Mucosa of stomach (tissue), 1 donor: ENCODE measurements at regions not wholly inside any gene's neighbourhood (a gene's known extent, or its start where the extent isn't known, plus 50 kb on each side); places are given as distances from the start of the nearest gene placed in this dataset.

ENCODE experiments used
- H3K27me3 ChIP-seq: one replicate; pipeline ENCODE4 v1.7.0; 2013; ENCODE audit warnings: mild to moderate bottlenecking, low read length; ENCODE audit not compliant: control insufficient read depth, insufficient read depth
- H3K36me3 ChIP-seq: one replicate; pipeline ENCODE4 v1.7.0; 2013; ENCODE audit warnings: low read length; ENCODE audit not compliant: control insufficient read depth, insufficient read depth
- H3K4me1 ChIP-seq: one replicate; pipeline ENCODE4 v1.7.0; 2013; ENCODE audit warnings: mild to moderate bottlenecking, low read length; ENCODE audit not compliant: control insufficient read depth, insufficient read depth
- H3K4me3 ChIP-seq: one replicate; pipeline ENCODE4 v1.7.0; 2013; ENCODE audit warnings: low read length
- H3K9ac ChIP-seq: one replicate; pipeline ENCODE4 v1.7.0; 2013; ENCODE audit warnings: mild to moderate bottlenecking, low read length, moderate library complexity
- H3K9me3 ChIP-seq: one replicate; pipeline ENCODE4 v1.7.0; 2013; ENCODE audit warnings: mild to moderate bottlenecking, low read length, moderate library complexity; ENCODE audit not compliant: control insufficient read depth
- donor health status: Pancreatic carcinoma.

DNA sequence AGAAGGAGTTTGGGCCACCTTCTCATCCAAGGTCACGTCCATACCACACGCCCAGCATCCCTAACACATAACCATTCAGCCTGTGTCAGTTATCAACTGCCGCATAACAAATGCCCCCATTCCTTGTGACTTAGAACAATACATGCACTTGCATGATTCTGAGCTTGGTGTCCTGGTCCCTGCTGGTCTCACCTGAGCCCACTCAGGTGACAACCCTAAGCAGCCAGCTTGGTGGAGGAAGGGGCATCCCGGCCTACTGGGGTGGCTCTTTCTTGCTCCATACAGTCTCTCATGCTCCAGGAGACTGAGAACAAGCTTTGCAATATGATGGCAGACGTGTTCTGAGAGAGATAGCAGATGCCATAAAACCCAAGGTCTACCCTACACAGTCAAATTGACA lies 1276.9 kb downstream of the TBC1D22A start:
- H3K4me1 ChIP-seq: no peaks in the 10 kb centered on the region
- H3K36me3 ChIP-seq: no peaks in the 10 kb centered on the region
- H3K27me3 ChIP-seq: no peaks in the 10 kb centered on the region
- no peak overlapping the region for H3K4me3 ChIP-seq
- no peaks in the 10 kb centered on the region for H3K9me3 ChIP-seq
- no peak overlapping the region for H3K9ac ChIP-seq

DNA sequence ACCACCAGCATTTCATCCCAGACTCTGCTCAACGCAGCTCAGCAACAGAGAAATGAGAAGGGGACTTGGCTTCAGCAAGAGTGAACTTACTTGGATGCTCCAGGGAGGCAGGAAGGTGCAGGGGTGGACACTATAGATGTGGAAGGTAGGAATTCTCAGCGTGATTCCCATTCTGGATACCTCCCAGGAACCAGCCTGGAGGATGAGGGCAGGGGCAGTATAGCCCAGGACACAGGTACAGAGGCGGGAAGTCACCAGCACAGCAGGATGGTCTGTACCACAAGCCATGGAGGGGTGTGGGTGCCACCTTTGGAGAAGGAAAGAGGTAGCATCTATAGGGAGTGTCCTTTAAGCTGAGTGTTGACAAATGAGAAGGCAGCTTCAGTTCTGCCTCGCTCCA lies 1275.2 kb downstream of the TBC1D22A start:
- H3K27me3 ChIP-seq: no peaks in the 10 kb centered on the region
- H3K4me1 ChIP-seq: no peaks in the 10 kb centered on the region
- no peak overlapping the region for H3K4me3 ChIP-seq
- H3K9me3 ChIP-seq: no peaks in the 10 kb centered on the region
- no peaks in the 10 kb centered on the region for H3K36me3 ChIP-seq
- H3K9ac ChIP-seq: no peak overlapping the region

DNA sequence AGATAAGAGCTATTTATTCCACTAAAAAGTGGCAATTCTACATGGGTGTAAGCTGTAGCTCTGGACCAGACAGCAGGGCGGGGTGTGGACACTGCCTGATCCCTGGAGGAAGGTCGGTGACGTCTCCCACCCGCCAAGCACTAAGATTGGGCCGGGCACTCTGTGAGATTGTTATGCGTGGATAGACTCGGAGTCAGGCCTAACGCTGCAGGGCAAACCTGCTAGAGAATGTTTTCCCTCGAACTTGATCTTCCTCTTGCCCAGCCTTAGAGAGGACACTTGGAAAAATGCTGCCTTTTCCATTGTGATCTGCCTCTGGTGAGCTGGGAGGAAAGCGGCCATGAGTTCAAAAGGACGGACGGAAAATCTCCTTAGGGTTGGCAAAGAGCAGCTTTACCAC lies 1273.4 kb downstream of the TBC1D22A start:
- Histone ChIP-seq H3K4me3 (no peak overlapping the region), H3K4me1 (no peaks in the 10 kb centered on the region), H3K9me3 (no peaks in the 10 kb centered on the region), H3K9ac (no peak overlapping the region), H3K36me3 (no peaks in the 10 kb centered on the region), H3K27me3 (no peaks in the 10 kb centered on the region)

DNA sequence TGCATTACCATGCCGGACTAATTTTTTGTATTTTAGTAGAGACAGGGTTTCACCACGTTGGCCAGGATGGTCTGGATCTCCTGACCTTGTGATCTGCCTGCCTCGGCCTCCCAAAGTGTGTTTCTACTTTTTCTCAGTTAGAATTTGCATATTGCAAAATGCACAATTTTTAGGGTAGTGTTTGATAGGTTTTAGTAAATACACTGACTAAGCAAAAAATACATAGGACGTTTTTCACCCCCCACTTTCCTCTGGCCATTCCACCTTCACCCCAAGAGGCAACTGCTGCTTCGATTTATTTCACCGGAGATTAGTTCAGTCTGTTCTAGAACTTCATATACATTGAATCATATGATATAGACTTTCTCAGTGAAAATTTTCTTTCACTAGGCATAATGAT lies 1269.1 kb downstream of the TBC1D22A start:
- Histone ChIP-seq H3K36me3 (no peaks in the 10 kb centered on the region), H3K4me3 (no peak overlapping the region), H3K9ac (no peak overlapping the region), H3K4me1 (no peaks in the 10 kb centered on the region), H3K27me3 (no peaks in the 10 kb centered on the region), H3K9me3 (no peaks in the 10 kb centered on the region)

DNA sequence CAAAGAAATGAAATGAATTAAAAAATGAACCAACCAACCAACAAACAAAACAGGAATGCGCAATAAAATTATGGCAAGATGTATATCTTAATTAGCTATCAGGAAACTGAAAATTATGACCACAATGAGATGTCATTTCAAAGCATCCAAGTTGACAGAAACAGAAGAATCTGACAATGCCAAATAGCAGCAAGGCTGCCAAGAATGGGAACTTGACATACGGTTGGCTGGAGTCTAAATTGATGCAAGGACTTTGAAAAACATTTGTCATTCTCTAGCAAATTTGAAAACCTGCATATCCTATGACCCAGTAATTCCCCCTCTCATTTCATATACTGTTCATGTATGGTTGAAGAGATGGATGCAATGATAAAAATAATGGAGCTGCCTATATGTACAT lies 1262.6 kb downstream of the TBC1D22A start:
- Histone ChIP-seq H3K36me3 (no peaks in the 10 kb centered on the region), H3K9ac (no peak overlapping the region), H3K4me3 (no peak overlapping the region), H3K9me3 (no peaks in the 10 kb centered on the region), H3K27me3 (no peaks in the 10 kb centered on the region), H3K4me1 (no peaks in the 10 kb centered on the region)

DNA sequence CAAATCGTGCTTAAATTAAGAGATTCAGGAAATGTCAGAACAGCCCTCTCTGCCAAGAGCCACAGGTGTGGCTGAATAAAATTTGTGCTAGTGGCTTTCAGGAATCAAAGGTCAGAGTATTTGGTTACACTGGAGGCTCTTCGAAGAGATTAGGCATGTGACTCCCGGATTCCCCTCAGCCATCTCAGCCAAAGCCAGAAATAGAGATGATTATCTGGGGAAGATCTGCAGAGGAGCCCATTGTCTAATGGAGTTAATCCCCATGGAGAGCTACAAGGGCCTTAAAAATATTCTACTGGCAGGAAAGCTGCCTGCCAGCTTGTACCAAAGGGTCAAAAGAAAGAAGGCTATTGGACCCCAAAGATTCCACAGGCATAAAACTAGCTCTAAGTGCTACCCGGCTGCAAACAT lies 1259.5 kb downstream of the TBC1D22A start:
- H3K4me3 ChIP-seq: no peak overlapping the region
- no peaks in the 10 kb centered on the region for H3K4me1 ChIP-seq
- H3K9ac ChIP-seq: no peak overlapping the region
- H3K27me3 ChIP-seq: peaks cover 1% of the 10 kb centered on the region
- H3K9me3 ChIP-seq: peaks cover 7% of the 10 kb centered on the region
- H3K36me3 ChIP-seq: no peaks in the 10 kb centered on the region

DNA sequence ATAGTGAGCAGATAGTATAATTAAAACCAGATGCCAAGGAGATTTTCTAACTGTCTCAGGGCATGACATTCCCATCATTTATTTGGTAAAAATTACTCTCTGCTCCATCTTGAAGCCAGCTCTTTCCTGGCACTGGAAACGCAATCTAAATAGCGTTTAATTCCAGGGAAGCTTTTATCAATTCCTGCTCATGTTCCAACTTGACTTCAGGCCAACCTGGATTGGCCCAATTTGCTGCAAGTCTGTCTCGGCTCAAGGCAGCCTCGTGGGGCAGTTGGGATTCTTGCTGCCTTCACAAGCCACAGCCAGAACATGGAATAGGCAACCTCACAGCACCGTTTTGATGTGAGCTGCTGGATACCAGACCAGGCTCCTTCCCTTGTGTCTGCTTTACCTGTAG lies 1255.9 kb downstream of the TBC1D22A start:
- Histone ChIP-seq H3K4me1 (no peaks in the 10 kb centered on the region), H3K36me3 (no peaks in the 10 kb centered on the region), H3K9ac (no peak overlapping the region), H3K9me3 (peaks cover 7% of the 10 kb centered on the region), H3K27me3 (peaks cover 4% of the 10 kb centered on the region), H3K4me3 (no peak overlapping the region)

DNA sequence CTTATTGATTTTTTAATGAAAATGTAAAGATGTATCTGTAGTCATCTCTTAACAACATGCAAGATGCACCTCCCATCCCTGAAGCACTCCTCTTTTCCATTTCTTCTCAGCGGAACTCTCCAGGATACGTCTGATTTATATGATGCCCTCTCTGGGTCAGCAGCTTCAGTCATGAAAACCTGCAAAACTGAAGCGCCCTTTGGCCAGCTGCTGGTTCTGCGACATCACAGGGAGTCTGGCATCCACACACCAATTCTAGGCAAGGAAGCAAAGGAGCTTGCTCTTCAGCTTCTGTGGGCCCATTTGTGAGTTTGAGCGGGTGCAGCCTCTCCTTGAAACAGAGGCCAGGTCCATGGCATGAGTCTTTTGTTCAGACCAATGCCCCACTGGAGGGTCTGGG lies 1253.3 kb downstream of the TBC1D22A start:
- Histone ChIP-seq H3K27me3 (peaks cover 4% of the 10 kb centered on the region), H3K9me3 (peaks cover 7% of the 10 kb centered on the region), H3K36me3 (no peaks in the 10 kb centered on the region), H3K4me1 (no peaks in the 10 kb centered on the region), H3K9ac (no peak overlapping the region), H3K4me3 (no peak overlapping the region)

DNA sequence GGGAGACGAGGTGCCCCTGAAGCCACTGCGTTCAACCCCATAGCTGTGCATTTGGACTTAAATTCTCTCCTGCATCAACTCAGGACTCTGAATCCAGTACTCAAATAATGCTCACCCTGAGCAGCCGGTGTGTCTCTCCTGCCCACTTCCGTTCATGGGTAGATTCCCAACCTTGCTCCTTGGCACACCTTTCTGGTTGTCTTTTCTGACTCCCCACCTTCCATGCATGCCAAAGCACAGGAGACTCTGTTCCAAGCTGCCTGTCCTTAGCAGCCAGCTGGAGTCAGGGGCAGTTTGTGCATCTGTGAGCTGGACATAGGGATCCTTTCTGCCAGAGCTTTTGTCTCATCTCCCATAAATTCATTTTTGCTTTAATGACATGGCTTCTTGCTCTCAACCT lies 1242.5 kb downstream of the TBC1D22A start:
- no peaks in the 10 kb centered on the region for H3K27me3 ChIP-seq
- no peaks in the 10 kb centered on the region for H3K9me3 ChIP-seq
- no peaks in the 10 kb centered on the region for H3K36me3 ChIP-seq
- no peak overlapping the region for H3K9ac ChIP-seq
- no peak overlapping the region for H3K4me3 ChIP-seq
- no peaks in the 10 kb centered on the region for H3K4me1 ChIP-seq

DNA sequence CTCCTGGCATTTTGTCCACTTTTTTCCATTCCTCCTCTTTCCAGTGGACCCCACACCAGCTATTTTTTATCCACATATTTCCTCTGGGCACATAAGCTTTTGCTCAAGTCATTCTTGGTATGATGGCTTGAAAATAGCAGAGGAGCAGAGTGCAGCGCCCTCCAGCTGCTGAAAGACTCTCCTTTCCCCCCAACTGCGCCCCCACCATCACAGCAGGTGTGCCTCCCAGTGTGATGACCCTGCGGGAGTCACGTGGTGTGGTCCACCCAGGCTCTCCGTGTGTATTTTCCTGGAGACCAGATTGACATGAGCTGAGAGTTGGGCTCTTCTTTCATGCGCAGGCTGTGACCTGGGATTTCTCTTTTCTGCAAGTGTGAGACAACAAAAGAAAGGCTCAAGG lies 1241.6 kb downstream of the TBC1D22A start:
- Histone ChIP-seq H3K9me3 (no peaks in the 10 kb centered on the region), H3K4me1 (no peaks in the 10 kb centered on the region), H3K9ac (no peak overlapping the region), H3K36me3 (no peaks in the 10 kb centered on the region), H3K27me3 (no peaks in the 10 kb centered on the region), H3K4me3 (no peak overlapping the region)

DNA sequence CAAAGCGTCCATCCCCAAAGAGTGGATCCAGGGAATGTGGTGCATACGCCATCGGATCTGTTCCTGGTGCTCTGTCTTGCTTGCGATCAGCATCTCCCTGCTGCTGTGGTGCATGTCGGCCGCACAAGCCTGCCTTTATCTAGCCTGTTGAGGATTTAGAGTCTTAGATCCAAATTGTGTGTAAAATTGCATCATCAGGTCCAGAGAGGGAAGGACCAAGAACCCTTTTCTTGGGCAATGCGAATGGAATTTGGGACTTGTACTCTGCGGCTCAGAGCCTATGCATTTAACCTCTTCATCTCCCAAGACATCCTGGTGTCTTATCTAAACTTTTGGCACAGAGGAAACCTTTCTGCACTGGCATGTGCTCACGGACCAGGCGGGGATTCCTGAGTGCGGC lies 1238.7 kb downstream of the TBC1D22A start:
- Histone ChIP-seq H3K36me3 (no peaks in the 10 kb centered on the region), H3K27me3 (no peaks in the 10 kb centered on the region), H3K9me3 (no peaks in the 10 kb centered on the region), H3K9ac (no peak overlapping the region), H3K4me3 (no peak overlapping the region), H3K4me1 (no peaks in the 10 kb centered on the region)

DNA sequence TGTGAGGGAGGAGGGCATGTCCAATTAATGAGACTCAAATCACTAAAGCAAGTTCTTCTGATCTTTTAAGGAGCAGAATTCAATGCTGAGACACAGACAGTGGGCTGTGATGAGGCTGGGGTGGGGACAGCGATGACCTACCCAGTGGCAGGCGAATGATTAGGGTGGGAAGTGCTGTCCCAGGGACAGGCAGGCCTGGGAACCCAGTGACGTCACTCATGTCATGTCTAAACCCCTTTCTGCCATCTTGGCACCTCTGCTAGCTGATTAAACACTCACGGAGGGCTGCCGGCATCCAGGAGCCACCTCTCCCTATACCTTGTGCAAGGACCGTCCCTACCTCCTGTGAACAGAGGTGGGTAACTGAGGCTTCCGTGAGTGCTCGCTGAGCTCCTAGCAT lies 1235.2 kb downstream of the TBC1D22A start:
- H3K9me3 ChIP-seq: no peaks in the 10 kb centered on the region
- H3K9ac ChIP-seq: no peak overlapping the region
- no peaks in the 10 kb centered on the region for H3K4me1 ChIP-seq
- no peaks in the 10 kb centered on the region for H3K27me3 ChIP-seq
- no peak overlapping the region for H3K4me3 ChIP-seq
- no peaks in the 10 kb centered on the region for H3K36me3 ChIP-seq

DNA sequence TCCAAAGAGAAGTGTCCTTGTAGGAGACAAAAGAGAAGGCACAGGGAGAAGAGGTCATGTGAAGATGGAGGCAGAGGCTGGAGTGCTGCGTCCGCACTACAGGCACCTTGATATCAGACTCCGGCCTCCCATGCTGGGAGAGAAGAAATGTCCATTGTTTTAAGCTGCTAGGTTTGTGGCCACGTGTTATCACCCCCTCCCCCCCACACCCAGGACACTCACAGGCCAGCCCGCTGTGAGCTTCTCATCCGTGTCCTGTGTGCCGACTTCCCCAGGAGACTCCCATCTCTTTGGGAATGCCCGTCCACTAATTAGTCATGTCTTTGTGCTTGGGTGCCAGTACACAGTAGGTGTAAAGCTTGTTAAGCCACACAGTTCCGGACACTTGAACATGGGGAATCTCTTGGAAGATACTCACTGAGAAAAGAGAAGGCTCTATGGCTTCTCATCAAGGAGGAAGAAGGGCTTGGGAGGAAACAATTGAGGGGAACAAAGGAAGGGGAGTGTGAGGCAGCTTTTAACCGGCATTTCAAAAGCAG lies 1234.7 kb downstream of the TBC1D22A start:
- Histone ChIP-seq H3K27me3 (no peaks in the 10 kb centered on the region), H3K4me1 (no peaks in the 10 kb centered on the region), H3K36me3 (no peaks in the 10 kb centered on the region), H3K9me3 (no peaks in the 10 kb centered on the region), H3K4me3 (no peak overlapping the region), H3K9ac (no peak overlapping the region)
